ENCODE measurements at regions not wholly inside any gene's neighbourhood (a gene's known extent, or its start where the extent isn't known, plus 50 kb on each side); places are given as distances from the start of the nearest gene placed in this dataset.
"Not testable (repeated sequence)": the region's sequence is repeated elsewhere in the genome, so short reads cannot be mapped to it uniquely, and the experiment has no call there.

DNA sequence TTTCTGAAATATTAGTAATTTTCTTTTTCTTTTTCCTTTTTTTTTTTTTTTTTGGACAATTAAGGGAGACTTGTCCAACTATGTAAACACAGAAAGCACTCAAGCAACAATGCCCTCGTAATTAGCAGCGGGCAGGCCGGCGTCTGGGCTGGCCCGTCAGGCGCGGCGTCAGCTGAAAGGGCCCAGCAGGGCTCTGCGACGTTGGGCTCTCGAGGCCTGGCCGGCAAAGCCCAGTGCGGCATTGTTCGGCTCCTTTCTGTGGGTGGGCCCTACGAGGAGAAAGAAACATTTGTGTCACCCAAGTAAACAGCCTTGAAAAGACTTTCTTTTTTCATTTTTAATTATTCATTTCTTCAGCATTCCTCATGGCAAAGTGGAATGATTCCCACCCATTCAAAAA lies 359.2 kb downstream of the TEX29 start:
- not testable (repeated sequence) for DNase-seq

DNA sequence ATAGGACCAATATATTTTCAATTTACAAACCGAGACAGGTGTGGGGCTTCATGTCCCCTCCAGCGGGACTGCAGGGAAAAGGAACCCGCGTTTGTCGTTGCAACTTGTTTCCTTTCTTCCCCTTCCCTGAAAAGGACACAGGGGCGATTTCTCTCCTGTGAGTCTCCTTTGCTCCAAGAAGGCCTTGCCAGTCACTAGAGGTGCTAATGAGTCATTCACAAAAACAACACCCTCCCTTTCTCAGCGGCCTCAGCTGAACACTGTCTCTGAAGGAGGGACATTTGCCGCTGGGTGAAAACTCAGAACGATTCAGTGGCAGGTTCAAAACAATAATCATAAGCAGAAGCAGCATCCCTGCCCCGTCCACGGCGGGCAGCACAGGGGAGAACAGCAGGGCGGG lies 359.7 kb downstream of the TEX29 start:
- not testable (repeated sequence) for DNase-seq

GRCh38 chr13:111692028-111692427 lies 371.6 kb downstream of the TEX29 start:
- not testable (repeated sequence) for DNase-seq

DNA sequence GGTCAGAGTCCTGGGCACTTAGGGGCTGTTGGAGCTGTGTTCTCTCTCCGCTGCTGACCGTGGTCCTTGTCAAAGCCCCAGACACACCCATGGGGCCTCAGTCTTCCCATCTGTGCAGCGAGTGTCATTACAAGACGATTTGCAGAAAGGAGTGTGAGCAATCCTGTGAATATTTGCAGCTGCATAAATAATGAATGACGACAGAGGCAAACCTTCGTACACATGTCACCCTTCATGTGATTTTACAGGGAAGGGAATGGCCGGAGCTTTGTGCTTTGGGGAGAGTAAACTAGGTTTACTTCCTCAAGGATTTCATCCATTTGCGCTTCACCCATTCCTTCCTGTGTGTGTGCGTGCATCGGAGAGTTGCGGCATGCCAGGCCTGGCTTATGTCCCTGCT lies 370.8 kb upstream of the SOX1 start:
- DNase-seq: not testable (repeated sequence)

- not testable (repeated sequence) for DNase-seq
These were observed 364.9 kb upstream of the SOX1 start for GRCh38 chr13:111702059-111702458.
